Activated T-cell treated with anti-CD3 and anti-CD28 coated beads, Interleukin-2, amount 50 U/mL, for 4 hours (primary cell): ENCODE measurements at regions not wholly inside any gene's neighbourhood (a gene's known extent, or its start where the extent isn't known, plus 50 kb on each side); places are given as distances from the start of the nearest gene placed in this dataset.

ENCODE experiments used
- ATAC-seq, 2 donors: fragments of 200-7000 bp; cut with Tn5 transposase; one replicate each; pipeline ENCODE4 v1.10.0; 2021
- DNase-seq: peaks from one replicate; pipeline ENCODE4 v3.0.0-alpha.2; 2020
- H3K27me3 Mint-ChIP-seq: one replicate; pipeline ENCODE4 v1.8.0; 2021; ENCODE audit warnings: low read depth, mixed read lengths
- H3K36me3 Mint-ChIP-seq: one replicate; pipeline ENCODE4 v1.8.0; 2022; ENCODE audit warnings: mixed read lengths; ENCODE audit not compliant: insufficient read depth
- H3K4me1 Mint-ChIP-seq: one replicate; pipeline ENCODE4 v1.8.0; 2021; ENCODE audit warnings: low read depth, mixed read lengths
- H3K4me3 Mint-ChIP-seq: one replicate; pipeline ENCODE4 v1.8.0; 2021; ENCODE audit warnings: mild to moderate bottlenecking, moderate library complexity, mixed read lengths
- H3K9me3 Mint-ChIP-seq: one replicate; pipeline ENCODE4 v1.8.0; 2021; ENCODE audit warnings: mixed read lengths

DNA sequence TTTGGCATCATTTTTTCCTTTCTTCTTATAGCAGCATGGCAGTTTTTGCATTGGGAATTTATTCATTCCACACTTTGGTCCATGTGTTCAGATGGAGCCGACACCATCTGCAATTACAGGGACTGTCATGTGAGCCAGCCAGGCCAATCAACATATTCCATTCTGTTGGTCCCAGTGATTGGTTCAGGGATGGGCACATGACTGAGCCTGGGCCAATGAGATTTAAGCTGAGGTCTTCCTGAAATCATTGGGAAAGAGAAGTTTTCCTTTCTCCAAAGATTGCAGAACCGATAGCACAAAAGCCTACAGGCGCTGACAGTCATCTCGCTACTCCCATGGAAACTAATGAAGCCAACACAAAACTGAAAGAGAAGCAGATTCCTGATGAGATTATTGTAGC, 841.5 kb upstream of the TMEM132C start:
- Mint-ChIP-seq H3K27me3 (peaks cover 2% of the 10 kb centered on the region), H3K36me3 (no peaks in the 10 kb centered on the region), H3K9me3 (no peaks in the 10 kb centered on the region), H3K4me3 (no peak overlapping the region), H3K4me1 (no peaks in the 10 kb centered on the region)
- no peak for DNase-seq
- no peak for ATAC-seq

- Mint-ChIP-seq H3K27me3 (no peaks in the 10 kb centered on the region), H3K36me3 (no peaks in the 10 kb centered on the region)
Observed at GRCh38 chr12:127428420-127428819, 838.5 kb upstream of the TMEM132C start.

GRCh38 chr12:127429551-127430285, 837.3 kb upstream of the TMEM132C start:
- no peaks in the 10 kb centered on the region for H3K36me3 Mint-ChIP-seq
- no peak for ATAC-seq

More at GRCh38 chr12:127428420-127428819, 838.5 kb upstream of the TMEM132C start:
- Mint-ChIP-seq H3K4me3 (no peak overlapping the region), H3K9me3 (no peaks in the 10 kb centered on the region), H3K4me1 (no peaks in the 10 kb centered on the region)
- no peak for DNase-seq
- ATAC-seq: no peak

DNA sequence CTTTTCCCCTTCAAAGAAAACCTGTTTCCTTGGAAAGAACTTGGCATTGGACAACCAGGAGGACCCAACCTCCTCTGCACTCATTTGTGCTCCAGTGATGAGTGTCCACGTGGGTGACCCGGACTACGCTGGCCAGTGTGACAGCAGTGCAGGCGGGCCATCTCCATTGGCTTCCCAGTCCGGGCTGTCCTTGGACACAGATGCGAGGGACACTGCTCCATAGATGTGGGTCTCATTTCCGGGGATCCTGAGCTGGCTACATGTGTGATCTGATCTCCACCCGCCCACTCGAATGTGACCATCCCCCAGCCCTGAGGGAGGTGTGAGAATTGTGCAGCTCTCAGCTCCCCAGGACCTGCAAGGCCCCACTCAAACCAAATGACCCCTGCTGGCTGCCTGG, 836.6 kb upstream of the TMEM132C start:
- ATAC-seq: no peak
- H3K9me3 Mint-ChIP-seq: peaks cover 2% of the 10 kb centered on the region
- H3K27me3 Mint-ChIP-seq: no peaks in the 10 kb centered on the region

More at GRCh38 chr12:127429551-127430285, 837.3 kb upstream of the TMEM132C start:
- Mint-ChIP-seq H3K4me3 (no peak overlapping the region), H3K4me1 (no peaks in the 10 kb centered on the region), H3K27me3 (no peaks in the 10 kb centered on the region), H3K9me3 (no peaks in the 10 kb centered on the region)
- DNase-seq: no peak

GRCh38 chr12:127431177-127431576, 835.8 kb upstream of the TMEM132C start:
- Mint-ChIP-seq H3K27me3 (no peaks in the 10 kb centered on the region), H3K4me3 (no peak overlapping the region), H3K4me1 (no peaks in the 10 kb centered on the region), H3K9me3 (peaks cover 4% of the 10 kb centered on the region), H3K36me3 (no peaks in the 10 kb centered on the region)
- ATAC-seq (no peak), DNase-seq (no peak)

More for the DNA sequence above, 836.6 kb upstream of the TMEM132C start:
- H3K36me3 Mint-ChIP-seq: no peaks in the 10 kb centered on the region
- no peak overlapping the region for H3K4me3 Mint-ChIP-seq
- no peak for DNase-seq
- no peaks in the 10 kb centered on the region for H3K4me1 Mint-ChIP-seq

- no peaks in the 10 kb centered on the region for H3K27me3 Mint-ChIP-seq
- no peaks in the 10 kb centered on the region for H3K36me3 Mint-ChIP-seq
- H3K4me1 Mint-ChIP-seq: no peaks in the 10 kb centered on the region
- no peak overlapping the region for H3K4me3 Mint-ChIP-seq
- no peak for ATAC-seq
- peaks cover 4% of the 10 kb centered on the region for H3K9me3 Mint-ChIP-seq
- DNase-seq: no peak
Observed at GRCh38 chr12:127431594-127431993, 835.4 kb upstream of the TMEM132C start.

DNA sequence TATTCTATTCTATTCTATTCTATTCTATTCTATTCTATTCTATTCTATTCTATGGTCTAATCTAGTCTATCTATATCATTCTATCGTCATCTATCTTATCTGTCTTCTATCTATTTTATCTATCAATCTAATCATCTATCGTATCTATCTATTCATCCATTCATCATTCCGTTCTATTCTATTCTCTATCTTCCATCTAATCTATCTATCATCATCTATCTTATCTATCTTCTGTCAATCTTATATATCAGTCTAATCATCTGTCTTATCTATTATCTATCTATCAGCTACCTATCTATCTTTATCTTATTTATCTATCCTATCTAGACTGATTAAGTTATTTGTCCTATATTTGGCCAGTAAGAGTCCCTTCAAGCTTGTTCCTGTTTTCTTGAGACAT, 831.5 kb upstream of the TMEM132C start:
- DNase-seq (no peak), ATAC-seq (no peak)
- H3K9me3 Mint-ChIP-seq: peaks cover 15% of the 10 kb centered on the region
- H3K27me3 Mint-ChIP-seq: no peaks in the 10 kb centered on the region
- H3K36me3 Mint-ChIP-seq: no peaks in the 10 kb centered on the region
- no peaks in the 10 kb centered on the region for H3K4me1 Mint-ChIP-seq
- H3K4me3 Mint-ChIP-seq: no peak overlapping the region

DNA sequence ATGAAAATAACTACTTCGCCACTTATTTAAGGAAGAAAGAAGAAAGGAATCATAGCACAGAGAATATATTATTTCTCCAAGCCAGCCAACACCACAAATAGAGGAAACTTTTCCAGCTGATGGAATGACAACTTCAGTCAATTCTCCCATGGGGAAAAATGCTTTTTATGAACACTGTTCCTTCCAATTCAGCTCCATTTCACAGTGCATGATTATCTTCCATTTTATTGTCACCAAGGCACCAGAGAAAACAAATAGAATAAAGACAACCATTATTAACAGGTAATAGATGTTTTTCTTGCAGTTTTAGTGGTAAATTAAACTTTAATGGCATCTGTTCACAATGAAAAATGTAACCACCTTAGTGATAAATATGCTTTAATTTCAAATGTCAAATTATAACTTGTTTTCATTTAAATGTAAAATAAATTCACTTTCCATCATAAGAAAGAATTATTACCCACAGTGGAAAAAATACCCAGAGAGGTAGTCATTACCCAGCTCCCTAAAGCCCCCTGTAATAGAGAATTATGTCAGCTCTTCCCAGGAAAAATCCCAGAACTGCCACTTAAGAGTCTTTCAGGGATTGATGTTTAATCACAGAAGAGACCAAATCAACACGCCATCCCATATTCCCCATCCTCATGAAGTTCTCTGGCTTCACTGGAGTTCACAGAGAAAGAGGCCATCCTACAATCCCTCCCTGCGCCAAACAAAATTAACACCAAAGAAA, 828.3 kb upstream of the TMEM132C start:
- no peak overlapping the region for H3K4me3 Mint-ChIP-seq
- H3K9me3 Mint-ChIP-seq: peaks cover 19% of the 10 kb centered on the region
- no peaks in the 10 kb centered on the region for H3K36me3 Mint-ChIP-seq
- H3K4me1 Mint-ChIP-seq: no peaks in the 10 kb centered on the region
- DNase-seq (no peak), ATAC-seq (no peak)
- no peaks in the 10 kb centered on the region for H3K27me3 Mint-ChIP-seq

- ATAC-seq (no peak), DNase-seq (no peak)
- Mint-ChIP-seq H3K4me1 (no peaks in the 10 kb centered on the region), H3K9me3 (peaks cover 8% of the 10 kb centered on the region), H3K4me3 (no peak overlapping the region), H3K36me3 (no peaks in the 10 kb centered on the region), H3K27me3 (no peaks in the 10 kb centered on the region)
Observed at GRCh38 chr12:127445581-127446139, 821.3 kb upstream of the TMEM132C start.

DNA sequence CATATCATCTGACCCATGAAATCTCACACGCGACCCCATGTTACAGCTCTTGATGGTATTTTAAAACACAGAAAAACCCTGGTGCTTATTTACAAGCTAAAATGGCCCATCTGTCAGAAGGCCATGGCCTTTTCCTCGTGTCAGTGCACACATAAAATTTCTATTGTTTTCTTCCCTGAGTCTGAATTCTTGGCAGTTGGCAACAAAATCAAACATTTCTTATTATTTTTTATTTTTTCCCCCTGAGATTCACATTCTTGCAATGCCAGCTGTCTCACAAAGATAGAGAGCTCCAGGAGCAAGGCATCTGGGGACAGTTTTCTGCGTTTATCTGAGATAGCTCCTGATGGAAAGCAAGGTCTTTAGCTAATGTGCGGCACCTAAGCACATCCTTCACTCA, 818.1 kb upstream of the TMEM132C start:
- DNase-seq: no peak
- no peak overlapping the region for H3K4me3 Mint-ChIP-seq
- no peaks in the 10 kb centered on the region for H3K36me3 Mint-ChIP-seq
- H3K27me3 Mint-ChIP-seq: no peaks in the 10 kb centered on the region
- peaks cover 4% of the 10 kb centered on the region for H3K9me3 Mint-ChIP-seq
- no peaks in the 10 kb centered on the region for H3K4me1 Mint-ChIP-seq
- ATAC-seq: no peak

DNA sequence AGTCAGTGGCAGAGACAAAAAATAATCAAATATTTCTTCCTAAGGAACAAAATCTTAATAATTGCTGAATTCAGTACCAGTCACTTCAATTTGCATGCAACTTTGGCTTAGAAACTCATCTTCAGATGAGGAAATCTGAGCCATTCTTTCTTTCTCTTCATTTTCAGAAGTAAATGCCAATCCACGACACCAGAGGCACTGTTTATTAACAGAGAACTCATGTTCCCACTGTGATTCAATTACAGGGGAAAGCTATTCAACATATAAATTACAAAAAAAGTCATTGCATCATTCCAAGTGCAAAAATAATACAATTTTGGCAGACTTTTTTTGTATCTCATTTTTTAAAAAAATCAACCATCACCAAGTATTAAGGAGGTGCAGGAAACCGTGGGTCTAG, 816.1 kb upstream of the TMEM132C start:
- Mint-ChIP-seq H3K4me3 (no peak overlapping the region), H3K27me3 (peaks cover 12% of the 10 kb centered on the region), H3K36me3 (no peaks in the 10 kb centered on the region), H3K9me3 (no peaks in the 10 kb centered on the region), H3K4me1 (no peaks in the 10 kb centered on the region)
- DNase-seq: no peak
- no peak for ATAC-seq

DNA sequence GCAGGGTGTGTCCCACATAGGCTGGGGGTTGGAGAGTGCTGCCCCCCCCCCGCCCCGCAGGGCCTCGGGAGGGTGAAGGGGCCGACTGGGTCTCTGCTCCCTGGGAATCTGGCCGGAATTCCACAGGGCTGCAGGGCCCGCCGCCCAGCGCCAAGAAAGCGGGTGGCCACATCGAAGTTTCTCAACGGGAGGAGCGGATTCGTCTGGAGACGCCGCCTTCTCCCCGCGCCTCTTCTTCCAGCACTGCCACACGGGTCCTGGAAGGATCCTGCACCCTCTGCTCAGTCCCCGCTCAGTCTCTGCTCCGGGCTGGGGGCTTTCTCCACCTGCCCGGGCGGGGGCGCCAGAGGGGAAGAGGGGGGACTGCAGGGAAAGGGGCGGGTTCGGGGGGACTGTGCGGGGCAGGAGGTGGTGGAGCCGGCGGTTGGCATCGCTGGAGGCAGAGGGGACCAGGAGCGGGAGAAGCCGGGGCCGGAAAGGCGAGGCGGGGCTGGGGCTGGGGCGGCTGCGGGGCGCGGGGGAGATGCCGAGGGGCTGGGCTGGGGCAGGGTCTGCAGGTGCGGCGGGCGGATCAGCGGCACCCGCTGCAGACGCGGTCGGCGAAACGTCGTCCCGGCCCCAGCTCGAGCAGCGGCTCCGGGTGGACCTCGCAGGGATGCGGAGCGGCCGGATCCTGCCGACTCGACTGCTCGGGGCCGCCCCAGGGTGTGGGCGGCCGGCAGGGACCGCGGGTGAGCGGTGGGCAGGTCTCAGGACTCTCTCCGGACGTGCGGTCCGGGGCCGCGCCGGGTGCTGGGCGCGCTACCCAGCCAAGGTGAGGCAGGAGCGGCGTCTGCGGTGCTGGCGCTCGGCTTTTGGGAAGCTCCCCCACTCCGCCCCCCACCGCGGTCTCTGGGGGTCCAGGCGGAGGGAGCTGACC, 811.4 kb upstream of the TMEM132C start:
- Mint-ChIP-seq H3K4me1 (no peaks in the 10 kb centered on the region), H3K9me3 (no peaks in the 10 kb centered on the region), H3K36me3 (no peaks in the 10 kb centered on the region), H3K27me3 (peaks cover 19% of the 10 kb centered on the region), H3K4me3 (no peak overlapping the region)
- ATAC-seq: no peak
- no peak for DNase-seq

- H3K9me3 Mint-ChIP-seq: no peaks in the 10 kb centered on the region
- H3K4me3 Mint-ChIP-seq: no peak overlapping the region
- DNase-seq (no peak), ATAC-seq (no peak)
- peaks cover 19% of the 10 kb centered on the region for H3K27me3 Mint-ChIP-seq
- H3K36me3 Mint-ChIP-seq: no peaks in the 10 kb centered on the region
- no peaks in the 10 kb centered on the region for H3K4me1 Mint-ChIP-seq
Observed at GRCh38 chr12:127457726-127458125, 809.2 kb upstream of the TMEM132C start.

DNA sequence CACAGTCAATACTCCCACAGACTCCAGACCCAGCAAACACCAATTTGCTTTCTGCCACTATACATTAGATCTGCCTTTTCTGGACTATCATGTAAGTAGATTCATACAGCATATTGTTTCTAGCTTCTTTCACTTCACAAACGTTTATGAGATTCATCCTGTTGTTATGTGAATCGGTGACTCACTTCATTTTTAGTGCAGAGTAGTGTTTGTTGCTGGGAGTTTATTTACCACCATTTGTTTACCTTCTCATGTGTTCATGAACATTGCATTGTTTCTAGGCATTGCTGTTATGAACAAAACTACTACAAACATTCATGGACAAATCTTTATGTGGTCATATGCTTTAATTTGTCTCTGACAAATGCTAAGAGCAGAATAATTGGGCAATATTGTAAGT, 807.8 kb upstream of the TMEM132C start:
- H3K36me3 Mint-ChIP-seq: no peaks in the 10 kb centered on the region

More for the DNA sequence above, 807.8 kb upstream of the TMEM132C start:
- Mint-ChIP-seq H3K9me3 (no peaks in the 10 kb centered on the region), H3K4me3 (no peak overlapping the region), H3K27me3 (peaks cover 18% of the 10 kb centered on the region), H3K4me1 (no peaks in the 10 kb centered on the region)
- DNase-seq (no peak), ATAC-seq (no peak)
